ENCODE measurements at regions not wholly inside any gene's neighbourhood (a gene's known extent, or its start where the extent isn't known, plus 50 kb on each side); places are given as distances from the start of the nearest gene placed in this dataset.

GRCh38 chr5:89388872-89389271 lies 505.9 kb upstream of the MEF2C start:
- no peaks in the 10 kb centered on the region for H3K4me1 Mint-ChIP-seq (ENCODE audit: low read depth)
- no peak overlapping the region for H3K4me3 Mint-ChIP-seq
- no peaks in the 10 kb centered on the region for H3K27me3 Mint-ChIP-seq
- no peak overlapping the region for H3K27ac Mint-ChIP-seq
- H3K9me3 Mint-ChIP-seq: no peaks in the 10 kb centered on the region
- no peaks in the 10 kb centered on the region for H3K36me3 Mint-ChIP-seq (ENCODE audit: low read depth)

DNA sequence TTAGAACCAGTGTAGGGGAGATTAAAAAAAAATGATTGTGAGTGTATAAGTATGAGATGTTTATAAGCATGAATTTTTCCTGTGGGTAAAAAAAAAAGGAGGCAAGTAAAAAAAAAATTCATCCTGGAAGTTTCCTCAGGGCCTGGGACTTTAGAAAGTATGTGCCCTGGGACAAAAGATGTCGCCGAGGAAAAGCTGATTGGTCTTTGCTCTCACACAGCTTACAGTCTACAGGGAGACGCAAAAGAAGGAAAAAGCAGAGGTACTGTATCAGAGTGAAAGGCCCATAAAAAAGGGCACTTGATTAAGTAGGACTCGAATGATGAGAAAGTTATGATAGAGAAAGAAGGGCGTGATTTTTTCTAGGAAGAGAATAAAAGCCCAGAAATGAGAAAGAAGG lies 501.4 kb upstream of the MEF2C start:
- Mint-ChIP-seq H3K9me3 (no peaks in the 10 kb centered on the region), H3K27me3 (no peaks in the 10 kb centered on the region), H3K36me3 (ENCODE audit: low read depth) (no peaks in the 10 kb centered on the region), H3K4me1 (ENCODE audit: low read depth) (no peaks in the 10 kb centered on the region), H3K27ac (no peak overlapping the region), H3K4me3 (no peak overlapping the region)

DNA sequence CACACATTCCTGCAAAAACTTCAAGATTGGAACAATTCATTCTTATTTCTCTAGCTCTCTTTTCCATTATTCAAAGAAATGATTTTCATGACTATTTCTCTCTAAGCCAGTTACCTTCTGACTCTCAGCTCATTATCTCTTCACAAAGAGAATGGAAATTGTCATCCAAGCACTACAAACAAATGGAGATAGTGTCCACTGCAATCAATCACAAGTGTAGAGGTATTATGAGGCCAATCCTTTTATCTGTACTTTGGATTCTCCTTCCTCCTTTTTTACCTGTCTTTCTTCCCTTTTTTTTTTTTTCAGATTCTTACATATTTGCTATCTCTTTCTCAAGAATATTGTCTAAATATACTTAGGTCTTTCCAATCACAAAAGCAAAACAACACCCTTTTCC lies 497.7 kb upstream of the MEF2C start:
- Mint-ChIP-seq H3K27ac (no peak overlapping the region), H3K27me3 (no peaks in the 10 kb centered on the region), H3K4me3 (no peak overlapping the region), H3K36me3 (ENCODE audit: low read depth) (no peaks in the 10 kb centered on the region), H3K4me1 (ENCODE audit: low read depth) (no peaks in the 10 kb centered on the region), H3K9me3 (no peaks in the 10 kb centered on the region)

DNA sequence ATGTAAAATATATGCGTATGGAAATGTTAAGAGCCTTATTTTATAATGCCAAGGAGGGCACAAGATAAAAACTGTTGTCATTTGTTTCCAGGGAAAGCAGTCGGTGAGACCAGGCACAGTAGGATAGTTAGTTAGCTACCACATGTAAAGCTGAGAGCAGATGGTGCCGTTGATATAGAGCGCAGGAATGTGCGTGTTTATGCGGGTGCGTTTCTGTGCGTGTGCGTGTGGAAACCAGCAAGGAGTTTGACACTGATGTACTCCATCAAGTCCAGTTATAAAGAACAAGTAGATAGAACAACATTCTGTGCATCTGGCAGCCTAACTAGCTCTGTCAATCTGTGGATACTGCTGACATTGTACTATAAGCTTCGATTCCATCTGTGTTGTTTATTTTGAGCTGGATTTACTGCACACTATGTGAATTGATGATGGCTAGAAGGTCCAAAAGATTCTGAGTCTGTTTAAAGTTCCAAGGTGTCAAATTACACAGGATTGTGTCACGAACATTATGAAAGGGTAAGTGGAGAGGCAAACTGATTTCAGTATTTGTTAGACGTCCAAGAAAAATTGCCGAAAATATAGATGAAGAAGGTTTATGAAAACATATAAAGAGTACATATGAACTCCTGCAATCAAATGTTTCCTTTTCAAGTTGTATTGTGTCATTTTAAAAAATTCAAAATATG lies 494.9 kb upstream of the MEF2C start:
- Mint-ChIP-seq H3K36me3 (ENCODE audit: low read depth) (no peaks in the 10 kb centered on the region), H3K4me1 (ENCODE audit: low read depth) (no peaks in the 10 kb centered on the region), H3K9me3 (no peaks in the 10 kb centered on the region), H3K27ac (no peak overlapping the region), H3K4me3 (no peak overlapping the region), H3K27me3 (no peaks in the 10 kb centered on the region)

DNA sequence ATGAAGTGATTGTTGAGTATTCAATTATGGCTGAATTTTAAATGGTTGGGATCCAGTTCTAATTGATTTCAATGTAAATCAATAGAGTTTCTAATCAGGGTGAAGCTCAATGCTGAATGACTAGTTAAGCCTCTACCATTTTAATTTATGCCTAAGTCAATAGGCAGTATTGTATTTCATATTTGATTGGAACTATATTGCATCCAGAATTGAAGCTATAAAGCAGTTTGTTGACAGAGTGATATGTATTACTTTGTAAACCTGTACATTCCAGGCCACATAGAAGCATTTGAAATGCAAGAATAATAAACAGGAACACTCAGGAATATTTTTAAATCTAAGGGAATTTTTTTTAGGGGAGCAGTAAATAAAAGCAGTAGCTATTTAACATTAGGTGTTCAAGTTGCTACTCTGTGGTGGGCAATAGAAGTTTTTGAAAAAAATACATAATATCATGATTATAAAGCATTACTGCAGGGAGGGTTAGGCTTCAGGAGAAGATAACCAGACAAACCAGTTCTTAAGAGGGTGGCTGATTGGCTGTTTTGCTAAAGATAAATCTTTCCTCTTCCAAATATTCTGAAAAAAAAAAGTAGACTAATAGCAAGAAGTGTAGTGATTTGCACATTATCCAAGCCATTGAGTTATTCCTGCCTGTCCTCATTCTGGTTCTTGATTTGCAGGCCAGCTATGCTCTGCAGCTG lies 492.0 kb upstream of the MEF2C start:
- H3K4me1 Mint-ChIP-seq (ENCODE audit: low read depth): peaks cover 3% of the 10 kb centered on the region
- no peaks in the 10 kb centered on the region for H3K36me3 Mint-ChIP-seq (ENCODE audit: low read depth)
- H3K27ac Mint-ChIP-seq: no peak overlapping the region
- no peaks in the 10 kb centered on the region for H3K9me3 Mint-ChIP-seq
- H3K4me3 Mint-ChIP-seq: no peak overlapping the region
- no peaks in the 10 kb centered on the region for H3K27me3 Mint-ChIP-seq

DNA sequence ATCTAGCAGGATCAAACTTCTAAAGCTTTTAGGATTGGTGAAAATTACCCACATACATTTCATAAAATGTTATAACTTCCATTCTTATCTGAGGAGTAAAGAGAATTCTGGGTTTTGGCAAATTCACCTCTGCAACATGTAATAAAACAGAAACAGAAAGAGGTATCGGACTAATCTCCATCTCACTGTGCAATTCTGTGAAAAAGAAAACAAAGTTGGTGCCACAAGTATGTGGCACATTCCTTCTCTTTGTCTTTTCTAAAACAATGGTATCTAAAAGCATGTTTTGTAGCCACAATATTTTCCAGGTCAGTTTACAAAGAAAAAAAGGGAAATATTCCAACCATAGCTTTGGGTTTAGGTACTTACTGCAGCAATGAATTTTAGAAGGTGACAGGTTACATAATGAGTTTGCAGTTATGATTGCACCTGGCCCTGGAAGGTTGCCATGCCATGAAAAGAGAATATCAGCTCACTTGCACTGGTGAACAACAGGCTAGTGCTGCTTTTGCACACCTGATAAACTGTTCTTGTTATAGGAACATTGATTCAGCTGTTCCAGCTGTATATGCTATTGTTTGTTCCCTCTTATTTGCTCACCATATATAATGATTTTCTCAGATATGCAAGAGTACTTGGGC lies 491.3 kb upstream of the MEF2C start:
- no peaks in the 10 kb centered on the region for H3K9me3 Mint-ChIP-seq
- H3K4me1 Mint-ChIP-seq (ENCODE audit: low read depth): peaks cover 3% of the 10 kb centered on the region
- H3K4me3 Mint-ChIP-seq: no peak overlapping the region
- H3K27me3 Mint-ChIP-seq: no peaks in the 10 kb centered on the region
- H3K27ac Mint-ChIP-seq: no peak overlapping the region
- no peaks in the 10 kb centered on the region for H3K36me3 Mint-ChIP-seq (ENCODE audit: low read depth)

- Mint-ChIP-seq H3K9me3 (peaks cover 7% of the 10 kb centered on the region), H3K27ac (no peak overlapping the region), H3K4me1 (ENCODE audit: low read depth) (peaks cover 3% of the 10 kb centered on the region), H3K4me3 (no peak overlapping the region), H3K27me3 (no peaks in the 10 kb centered on the region), H3K36me3 (ENCODE audit: low read depth) (no peaks in the 10 kb centered on the region)
Measured at GRCh38 chr5:89372176-89372575, 489.2 kb upstream of the MEF2C start.

DNA sequence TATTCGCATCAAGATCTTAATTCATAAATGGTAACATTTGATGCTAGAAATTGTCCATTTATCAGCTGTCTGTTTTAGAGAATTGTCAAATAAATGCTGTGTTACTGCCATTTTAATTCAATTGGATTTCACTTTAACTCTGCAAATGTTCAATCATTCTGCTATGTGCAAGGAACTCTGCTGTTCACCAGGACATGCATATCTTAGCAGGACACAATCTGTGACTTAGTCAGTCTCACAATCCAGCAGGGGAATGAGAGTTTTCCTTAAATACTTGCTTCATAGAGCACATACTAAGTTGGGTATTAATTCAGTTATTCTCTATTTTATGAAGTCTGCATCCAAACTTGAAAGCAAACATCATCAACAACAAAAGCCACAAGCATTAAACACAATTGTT lies 488.7 kb upstream of the MEF2C start:
- no peak overlapping the region for H3K4me3 Mint-ChIP-seq
- H3K4me1 Mint-ChIP-seq (ENCODE audit: low read depth): peaks cover 3% of the 10 kb centered on the region
- H3K36me3 Mint-ChIP-seq (ENCODE audit: low read depth): no peaks in the 10 kb centered on the region
- H3K27ac Mint-ChIP-seq: no peak overlapping the region
- H3K9me3 Mint-ChIP-seq: peaks cover 7% of the 10 kb centered on the region
- no peaks in the 10 kb centered on the region for H3K27me3 Mint-ChIP-seq

DNA sequence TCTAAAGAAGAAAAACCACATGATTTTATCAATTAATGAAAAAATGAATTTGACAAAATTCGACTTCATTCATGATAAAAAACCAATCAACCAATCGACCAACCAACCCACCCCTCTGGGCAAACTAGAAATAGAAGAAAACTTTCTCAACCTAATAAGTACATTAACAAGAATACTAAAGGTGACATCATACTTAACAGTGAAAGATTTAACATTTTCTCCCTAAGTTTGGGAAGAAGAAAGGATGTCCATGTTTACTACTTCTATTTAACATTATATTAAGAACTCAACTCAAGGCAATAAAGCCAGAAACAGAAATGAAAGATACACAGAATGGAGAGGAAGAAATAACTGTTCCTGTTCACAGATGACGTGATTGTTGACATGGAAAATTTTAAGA lies 476.1 kb upstream of the MEF2C start:
- H3K4me3 Mint-ChIP-seq: no peak overlapping the region
- H3K27me3 Mint-ChIP-seq: no peaks in the 10 kb centered on the region
- peaks cover 4% of the 10 kb centered on the region for H3K4me1 Mint-ChIP-seq (ENCODE audit: low read depth)
- H3K9me3 Mint-ChIP-seq: no peaks in the 10 kb centered on the region
- H3K27ac Mint-ChIP-seq: no peak overlapping the region
- H3K36me3 Mint-ChIP-seq (ENCODE audit: low read depth): no peaks in the 10 kb centered on the region

GRCh38 chr5:89353837-89354551 lies 471.0 kb upstream of the MEF2C start:
- H3K4me3 Mint-ChIP-seq: no peak overlapping the region
- H3K27me3 Mint-ChIP-seq: no peaks in the 10 kb centered on the region
- H3K36me3 Mint-ChIP-seq (ENCODE audit: low read depth): no peaks in the 10 kb centered on the region
- H3K4me1 Mint-ChIP-seq (ENCODE audit: low read depth): peaks cover 7% of the 10 kb centered on the region
- H3K27ac Mint-ChIP-seq: no peak overlapping the region
- no peaks in the 10 kb centered on the region for H3K9me3 Mint-ChIP-seq

GRCh38 chr5:89351975-89352374 lies 469.0 kb upstream of the MEF2C start:
- Mint-ChIP-seq H3K27me3 (no peaks in the 10 kb centered on the region), H3K4me1 (ENCODE audit: low read depth) (peaks cover 7% of the 10 kb centered on the region), H3K36me3 (ENCODE audit: low read depth) (no peaks in the 10 kb centered on the region), H3K9me3 (no peaks in the 10 kb centered on the region), H3K4me3 (no peak overlapping the region), H3K27ac (no peak overlapping the region)

- Mint-ChIP-seq H3K27ac (no peak overlapping the region), H3K27me3 (no peaks in the 10 kb centered on the region), H3K4me1 (ENCODE audit: low read depth) (peaks cover 11% of the 10 kb centered on the region), H3K9me3 (no peaks in the 10 kb centered on the region), H3K4me3 (no peak overlapping the region), H3K36me3 (ENCODE audit: low read depth) (no peaks in the 10 kb centered on the region)
Measured at GRCh38 chr5:89351222-89351621, 468.2 kb upstream of the MEF2C start.

- Mint-ChIP-seq H3K9me3 (no peaks in the 10 kb centered on the region), H3K27ac (peak overlapping the region; percentile 15), H3K4me1 (ENCODE audit: low read depth) (peaks cover 11% of the 10 kb centered on the region), H3K36me3 (ENCODE audit: low read depth) (no peaks in the 10 kb centered on the region), H3K27me3 (no peaks in the 10 kb centered on the region), H3K4me3 (no peak overlapping the region)
Measured at GRCh38 chr5:89350684-89351083, 467.7 kb upstream of the MEF2C start.

DNA sequence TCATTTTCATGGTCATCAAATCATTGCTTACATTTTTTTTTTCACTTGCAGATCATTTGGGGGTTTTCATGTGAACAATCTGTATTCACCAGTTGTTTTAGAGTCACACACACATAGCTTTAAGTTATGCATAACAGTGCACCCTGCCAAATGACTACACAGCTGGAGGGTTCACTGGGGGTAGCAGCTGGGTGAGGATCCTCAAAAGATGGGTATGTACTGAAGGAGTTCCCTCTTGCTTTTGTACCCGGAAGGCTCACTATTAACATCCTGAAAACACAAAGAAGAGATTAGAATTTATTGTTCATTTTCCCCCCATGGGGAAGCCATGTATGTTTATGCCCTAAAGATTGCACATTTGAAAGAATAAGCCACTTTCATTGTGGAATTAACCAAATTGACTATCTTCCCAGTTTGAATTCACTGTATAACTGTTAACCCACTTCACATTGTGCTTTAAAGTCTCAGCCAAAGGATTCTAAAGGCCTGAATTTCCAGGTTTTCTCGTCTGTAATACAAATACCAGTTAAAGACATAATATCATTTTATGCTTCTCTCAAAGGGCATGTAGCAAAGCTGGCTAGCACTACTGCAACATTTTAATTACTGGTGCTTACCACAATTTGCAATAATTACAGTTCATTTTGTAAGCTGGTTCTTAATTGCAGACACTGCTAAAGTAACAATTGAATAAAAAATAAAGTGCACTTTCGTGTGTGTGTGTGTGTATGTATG lies 466.4 kb upstream of the MEF2C start:
- Mint-ChIP-seq H3K4me1 (ENCODE audit: low read depth) (peaks cover 11% of the 10 kb centered on the region), H3K27ac (no peak overlapping the region), H3K36me3 (ENCODE audit: low read depth) (no peaks in the 10 kb centered on the region), H3K4me3 (no peak overlapping the region), H3K9me3 (no peaks in the 10 kb centered on the region), H3K27me3 (no peaks in the 10 kb centered on the region)
